GM18870 (cell line): ENCODE measurements at regions not wholly inside any gene's neighbourhood (a gene's known extent, or its start where the extent isn't known, plus 50 kb on each side); places are given as distances from the start of the nearest gene placed in this dataset.

Experiments
- ATAC-seq: cut with Tn5 transposase; IDR thresholded peaks from one replicate; pipeline ENCODE4 v1.9.1; 2021; ENCODE audit warnings: moderate library complexity; ENCODE audit not compliant: unreplicated experiment

DNA sequence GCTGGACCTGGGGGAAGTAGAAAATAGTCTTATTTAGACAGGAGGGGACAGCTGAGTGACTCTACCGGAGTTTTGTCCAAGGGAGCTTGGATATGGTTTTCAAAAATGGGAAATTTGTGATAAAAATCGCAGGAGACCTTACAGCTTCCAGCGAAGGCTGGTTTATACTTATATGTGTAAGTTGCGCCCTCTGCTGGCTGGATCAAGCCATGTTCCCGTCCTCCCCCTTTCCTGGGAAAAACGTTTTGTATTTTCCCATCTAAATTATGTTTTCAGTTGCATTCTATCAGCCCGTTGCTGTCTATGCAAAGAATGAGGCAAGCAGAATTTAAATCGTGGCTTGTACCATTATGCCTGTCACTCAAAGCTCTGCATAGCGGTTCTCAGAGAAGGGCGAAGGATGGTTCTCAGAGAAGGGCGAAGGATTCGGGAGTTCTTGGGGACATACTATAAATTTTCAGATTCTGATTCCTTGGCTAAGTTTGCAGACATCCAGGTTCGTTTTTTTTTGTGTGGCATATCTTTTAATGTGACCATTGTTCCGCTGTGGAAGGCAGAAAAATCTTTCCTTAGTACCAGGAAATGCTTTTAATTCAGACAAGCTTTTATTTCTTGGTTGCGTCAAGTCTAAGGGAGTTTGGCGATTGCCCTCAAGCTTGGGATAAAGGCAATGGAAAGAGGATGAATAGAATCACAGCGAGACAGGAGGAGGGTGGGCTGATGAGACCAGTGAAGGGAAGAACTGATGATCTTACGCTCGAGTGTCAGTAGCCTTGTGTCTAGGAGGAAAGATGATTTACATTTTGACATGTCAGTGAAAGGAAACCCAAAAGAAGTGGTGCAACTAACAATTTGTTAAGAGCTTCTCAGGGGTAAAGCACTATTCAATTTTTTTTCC, 128.5 kb upstream of the ARX start:
- ATAC-seq: peak; percentile 52

DNA sequence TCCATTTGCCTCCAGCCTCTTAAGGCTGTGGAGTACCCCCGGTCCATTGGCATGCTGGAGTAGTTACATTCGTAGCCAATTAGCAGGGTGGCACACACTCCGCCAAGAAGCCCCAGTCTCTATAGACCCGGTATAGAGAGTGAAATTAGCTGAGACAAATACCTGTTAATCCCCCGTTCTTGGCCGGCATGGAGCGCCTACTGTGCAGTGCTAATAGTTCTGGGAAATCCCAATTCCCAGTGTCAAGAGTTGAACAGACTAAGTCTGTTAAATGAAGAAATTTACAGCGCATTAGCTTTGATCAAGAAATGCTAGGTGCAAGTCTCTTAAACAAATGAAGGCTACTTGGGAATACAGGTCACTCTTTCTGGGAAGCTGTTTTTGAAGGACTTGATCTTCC, 127.8 kb upstream of the ARX start:
- no peak for ATAC-seq

DNA sequence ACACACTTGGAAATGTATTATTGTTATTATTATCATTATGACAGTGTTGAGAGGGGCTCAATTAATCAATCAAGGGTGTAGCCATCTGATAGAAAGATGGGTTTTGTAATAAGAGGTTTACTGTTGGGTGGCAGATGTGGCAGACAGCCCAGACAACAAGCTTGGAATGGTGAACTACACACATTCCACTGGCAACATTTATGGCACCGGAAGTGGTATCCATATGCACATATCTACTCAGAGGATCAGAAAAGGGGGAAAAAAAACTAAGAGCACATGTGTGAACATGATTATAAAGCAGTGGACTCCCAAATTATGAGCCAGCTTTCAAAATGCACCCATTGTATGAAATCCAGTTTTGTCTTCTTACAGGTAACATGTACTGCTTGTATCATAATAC, 125.9 kb upstream of the ARX start:
- no peak for ATAC-seq

DNA sequence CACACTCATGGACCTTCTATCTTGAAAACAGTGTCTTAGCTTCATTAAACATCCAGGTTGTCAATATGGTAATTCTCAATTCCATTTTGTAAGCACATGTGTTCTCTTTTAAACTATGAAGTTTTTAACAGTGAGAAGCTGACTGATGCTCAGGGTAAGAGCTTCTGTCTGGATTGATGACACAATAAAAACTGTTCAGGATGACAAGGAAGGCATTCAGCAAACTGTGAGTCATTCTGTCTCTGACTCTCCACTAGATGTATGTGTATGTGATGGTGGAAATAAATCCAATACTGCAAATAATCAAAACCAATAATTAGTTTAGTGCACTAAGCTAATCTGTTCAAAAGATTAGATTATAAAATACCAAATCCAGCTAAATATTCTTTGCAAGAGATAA, 115.3 kb upstream of the ARX start:
- ATAC-seq: no peak

DNA sequence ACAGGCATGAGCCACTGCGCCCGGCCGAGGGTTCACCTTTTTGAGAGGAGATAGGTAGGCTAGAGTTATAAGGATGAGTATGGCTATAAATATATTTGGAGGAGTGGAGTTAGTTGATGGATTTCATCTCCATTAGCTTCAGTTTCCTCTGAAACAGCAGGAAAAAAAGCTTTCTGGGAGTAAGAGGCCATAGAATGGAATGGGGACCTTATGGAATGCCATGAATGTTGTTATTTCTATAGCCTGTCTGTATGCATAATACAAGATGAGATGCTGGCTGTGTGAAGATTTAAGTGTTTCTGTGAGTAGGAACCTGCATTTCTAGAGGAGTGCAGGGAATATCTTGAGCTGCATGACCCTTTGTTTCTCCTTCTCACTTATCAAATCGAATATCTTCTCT, 114.9 kb upstream of the ARX start:
- no peak for ATAC-seq

DNA sequence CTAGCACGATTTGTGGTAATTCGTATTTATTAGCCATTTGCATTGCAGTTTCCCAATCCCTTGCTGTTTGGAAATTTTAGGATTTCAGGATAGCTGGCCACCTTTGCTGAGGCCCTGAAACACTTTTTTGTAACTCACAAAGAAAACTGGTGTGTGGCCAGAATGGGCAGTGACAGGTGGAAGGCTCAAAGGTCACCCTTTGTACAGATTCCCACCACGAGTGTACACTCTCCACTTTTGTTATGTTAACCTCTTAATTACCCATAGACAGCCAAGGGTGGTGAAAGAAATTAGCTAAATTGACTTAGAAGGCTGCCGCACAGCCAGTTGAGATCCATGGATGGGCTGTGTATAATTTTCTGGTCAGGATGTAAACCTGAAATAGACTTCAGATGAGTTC, 109.7 kb upstream of the ARX start:
- ATAC-seq: no peak

DNA sequence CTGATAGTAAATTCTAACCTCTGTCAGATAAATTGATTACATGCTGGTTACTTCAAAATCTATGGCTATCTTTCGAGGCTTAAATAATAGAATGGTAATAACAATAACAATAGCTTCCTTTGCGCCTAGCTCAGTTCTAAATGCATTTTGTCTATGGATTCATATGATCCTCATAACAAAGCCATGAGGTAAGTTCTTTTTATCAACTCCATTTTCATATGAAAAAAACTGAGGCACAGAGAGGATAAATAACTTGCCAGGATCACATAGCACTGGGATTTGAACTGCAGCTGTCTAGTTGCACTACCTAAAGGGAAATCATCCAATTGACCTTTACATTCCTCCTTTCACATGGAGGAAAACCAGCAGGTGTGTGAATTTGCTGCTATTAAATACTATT, 108.6 kb upstream of the ARX start:
- no peak for ATAC-seq

DNA sequence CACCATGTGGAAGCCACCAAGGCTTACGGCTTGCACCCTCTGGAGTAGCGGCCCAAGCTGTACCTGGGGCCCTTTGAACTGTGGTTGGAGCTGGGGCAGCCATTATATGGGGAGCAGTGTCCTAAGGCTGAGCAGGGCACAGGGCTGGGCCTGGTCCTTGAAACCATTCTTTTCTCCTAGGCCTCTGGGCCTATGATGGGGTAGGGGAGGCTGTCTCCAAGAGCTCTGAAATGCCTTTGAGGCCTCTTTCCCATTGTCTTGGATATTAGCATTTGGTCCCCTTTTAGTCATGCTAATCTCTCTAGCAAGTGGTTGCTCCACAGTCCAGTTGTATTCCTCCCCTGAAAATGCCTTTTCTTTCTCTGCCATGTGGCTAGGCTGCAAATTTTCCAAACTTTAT, 96.4 kb upstream of the ARX start:
- no peak for ATAC-seq

DNA sequence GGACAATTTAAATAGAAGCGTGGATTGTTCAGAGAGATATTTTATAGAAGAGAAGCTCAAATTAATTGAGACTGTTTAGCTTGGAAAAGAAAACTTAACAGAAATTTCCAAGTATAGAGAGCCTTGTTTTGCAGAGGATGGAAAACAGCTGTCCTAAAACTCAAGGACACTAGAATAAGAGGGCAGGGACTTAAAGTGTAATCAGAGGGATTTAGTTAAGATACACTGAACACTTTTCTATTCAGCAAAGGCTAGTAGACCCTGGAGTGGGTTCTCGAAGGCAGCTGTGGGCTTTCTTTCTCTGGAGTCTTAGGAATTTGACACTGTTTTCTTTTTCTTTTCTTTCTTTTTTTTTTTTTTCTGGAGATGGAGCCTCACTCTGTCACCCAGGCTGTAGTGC, 92.7 kb upstream of the ARX start:
- ATAC-seq: no peak

DNA sequence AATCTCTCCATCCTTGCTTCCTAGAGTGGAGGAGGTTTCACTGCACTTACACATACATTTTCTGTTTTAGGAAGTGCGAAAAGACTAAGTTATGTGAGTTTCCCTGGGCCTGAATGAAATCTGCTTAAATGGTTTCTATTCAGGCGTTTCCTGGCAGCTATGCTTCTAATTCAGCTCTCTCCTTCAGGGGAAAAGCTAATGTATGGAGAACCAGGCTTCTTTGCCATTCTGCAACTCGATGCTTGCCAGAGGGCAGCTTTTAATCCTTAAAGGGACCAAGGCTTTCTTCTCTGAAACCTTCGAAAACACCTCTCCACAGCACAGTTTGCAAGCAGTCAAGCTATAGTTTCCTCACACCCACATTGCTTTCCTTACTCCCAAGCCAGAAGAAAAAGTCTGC, 89.5 kb upstream of the ARX start:
- ATAC-seq: no peak

DNA sequence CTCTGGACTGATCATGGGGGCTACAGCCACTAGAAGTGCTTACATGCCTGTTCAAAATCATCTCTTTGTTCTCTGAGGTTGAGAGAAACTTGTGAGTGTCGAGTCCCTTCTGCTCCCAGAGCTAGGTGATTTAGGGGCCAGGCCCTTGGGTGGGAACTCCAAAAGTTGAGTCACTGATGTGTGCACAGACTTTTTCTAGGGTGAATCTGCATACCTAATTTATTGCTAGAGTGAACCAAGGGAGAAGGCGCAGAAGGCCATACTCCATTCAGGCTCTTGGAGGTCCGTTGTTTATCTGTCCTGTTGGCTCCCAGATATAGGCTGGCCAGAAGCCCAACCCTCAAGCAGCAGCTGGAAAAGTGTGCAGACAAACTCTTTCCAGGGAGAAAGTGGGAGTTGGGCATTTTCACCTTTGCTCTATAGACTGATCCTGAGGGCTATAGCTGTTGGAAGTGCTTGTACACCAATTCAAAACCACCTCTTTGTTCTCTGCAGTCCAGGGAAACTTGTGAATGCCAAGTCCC, 80.8 kb upstream of the ARX start:
- no peak for ATAC-seq

DNA sequence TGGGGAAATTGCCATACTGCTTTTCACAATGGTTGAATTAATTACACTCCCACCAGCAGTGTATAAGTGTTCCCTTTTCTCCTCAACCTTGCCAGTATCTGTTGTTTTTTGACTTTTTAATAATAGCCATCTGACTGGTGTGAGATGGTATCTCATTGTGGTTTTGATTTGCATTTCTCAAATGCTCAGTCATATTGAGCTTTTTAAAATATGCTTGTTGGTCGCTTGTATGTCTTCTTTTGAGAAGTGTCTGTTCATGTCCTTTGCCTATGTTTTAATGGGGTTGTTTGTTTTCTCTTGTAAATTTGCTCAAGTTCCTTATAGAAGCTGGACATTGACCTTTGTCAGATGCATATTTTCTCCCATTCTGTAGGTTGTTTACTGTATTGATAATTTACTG, 75.4 kb upstream of the ARX start:
- peak; percentile 80 for ATAC-seq

DNA sequence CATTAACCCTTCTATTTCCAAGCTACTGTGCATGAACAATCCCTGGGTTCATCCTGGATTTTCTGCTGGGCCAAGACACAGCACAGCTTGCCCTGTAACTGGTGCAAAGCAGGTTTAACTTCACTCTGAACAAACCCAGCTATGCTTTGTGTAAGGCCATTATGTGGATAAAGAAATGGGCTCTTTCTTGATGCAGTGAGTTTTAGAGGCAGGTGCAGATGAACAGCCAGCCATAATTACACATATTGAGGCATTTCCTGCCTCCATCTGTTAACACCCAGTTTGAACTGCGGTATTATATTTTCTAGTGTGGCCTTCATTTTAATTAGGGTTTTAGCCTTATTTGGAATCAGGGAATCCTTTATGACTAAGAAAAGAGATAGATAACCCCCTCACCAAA, 68.7 kb upstream of the ARX start:
- ATAC-seq: no peak

DNA sequence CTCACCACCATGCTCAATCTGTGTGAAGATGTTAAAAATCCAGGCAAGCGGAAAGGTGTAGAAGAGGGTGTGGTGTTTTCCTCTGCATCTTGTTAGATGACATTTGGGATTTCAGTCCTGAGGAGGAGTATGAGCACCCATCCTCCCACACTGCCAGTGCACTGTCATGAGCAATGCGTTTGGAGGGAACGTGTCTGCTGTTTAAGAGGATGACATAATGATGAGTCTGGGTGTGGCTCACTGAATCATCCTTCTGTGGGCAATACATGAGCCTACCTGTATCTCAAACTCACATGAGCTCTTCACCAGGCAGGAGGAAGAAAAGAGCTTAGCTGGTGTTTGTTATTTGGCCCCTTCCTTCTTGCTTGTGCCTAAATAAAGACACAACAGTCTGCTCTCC, 67.9 kb upstream of the ARX start:
- ATAC-seq: no peak

DNA sequence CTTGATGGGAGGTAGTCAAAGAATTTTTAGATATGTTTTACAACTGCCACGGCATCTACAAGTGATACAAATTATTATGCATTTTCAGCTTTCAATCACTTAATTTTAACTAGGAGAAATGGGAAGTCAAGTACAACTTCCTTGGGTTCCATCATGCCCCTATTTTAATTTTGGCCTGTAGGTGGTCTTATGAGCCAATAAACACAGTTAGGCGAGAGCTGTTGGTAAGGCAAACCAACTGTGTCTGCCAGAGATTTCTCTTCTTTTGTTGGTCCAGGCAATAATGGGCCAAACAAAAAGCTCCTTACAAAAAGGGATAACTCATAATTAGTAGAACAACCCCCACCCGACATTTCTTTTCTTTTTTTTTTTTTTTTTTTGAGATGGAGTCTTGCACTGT, 63.3 kb upstream of the ARX start:
- no peak for ATAC-seq

DNA sequence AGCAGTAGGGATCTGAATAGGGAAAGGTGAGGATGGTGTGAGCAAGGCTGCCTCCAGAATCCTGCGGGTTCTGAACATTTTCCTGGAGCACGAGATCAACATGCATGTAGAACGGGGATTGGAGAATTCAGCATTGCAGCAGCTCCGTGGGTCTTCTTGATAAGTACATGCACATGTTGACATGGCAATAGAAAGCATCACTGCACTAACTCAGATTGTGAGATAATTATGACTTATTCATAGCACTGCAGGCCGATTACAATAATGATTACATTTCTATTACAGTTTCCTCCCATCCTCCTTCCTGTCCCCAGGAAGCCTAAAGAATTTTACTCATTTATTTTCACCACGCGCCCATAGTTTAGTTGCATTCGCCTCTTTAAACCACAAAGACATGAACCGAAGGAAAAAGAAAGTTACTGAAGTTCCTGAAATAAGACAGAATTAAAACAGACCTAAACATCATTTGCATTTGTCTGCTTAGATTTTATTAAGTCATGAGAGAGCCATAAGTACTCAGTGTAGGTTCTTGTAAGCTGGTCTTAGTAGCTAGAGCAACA, 61.3 kb upstream of the ARX start:
- ATAC-seq: no peak

DNA sequence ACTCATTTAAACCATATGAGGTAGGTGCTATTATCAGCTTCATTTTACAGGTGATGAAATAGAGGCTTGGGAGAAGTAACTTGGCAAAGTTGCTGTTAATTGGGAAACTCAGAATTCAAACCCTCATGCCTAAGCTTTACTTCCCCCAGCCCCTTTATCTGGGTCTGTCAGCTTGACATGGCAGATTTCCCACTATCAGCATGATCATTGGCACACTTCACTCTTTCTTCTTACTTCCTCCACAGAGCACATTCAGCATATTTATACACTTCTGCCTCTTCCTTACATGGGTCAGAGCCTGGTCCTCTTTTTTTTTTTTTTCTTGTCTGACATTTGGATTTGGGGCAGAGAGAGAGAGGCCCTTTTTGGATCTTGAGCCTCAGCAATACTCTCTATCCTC, 56.5 kb upstream of the ARX start:
- no peak for ATAC-seq

DNA sequence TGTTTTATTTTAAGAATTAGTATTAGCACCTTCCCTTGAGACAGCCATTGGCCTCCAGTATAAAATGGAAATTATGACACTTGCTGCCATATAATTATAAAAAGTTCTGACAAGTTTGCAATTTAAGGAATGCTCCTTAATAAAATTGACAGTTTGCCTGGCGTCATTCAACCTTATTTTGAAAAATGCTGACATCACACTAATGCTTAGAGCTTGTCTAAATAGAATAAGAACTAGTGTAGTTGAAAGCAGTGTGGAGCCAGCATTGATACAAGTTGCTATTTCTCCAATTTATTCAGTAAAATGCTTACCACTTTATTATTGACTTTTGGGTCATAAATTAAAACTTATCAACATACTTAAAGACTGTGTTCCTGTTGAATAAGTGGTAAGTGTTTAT, 54.3 kb upstream of the ARX start:
- no peak for ATAC-seq

DNA sequence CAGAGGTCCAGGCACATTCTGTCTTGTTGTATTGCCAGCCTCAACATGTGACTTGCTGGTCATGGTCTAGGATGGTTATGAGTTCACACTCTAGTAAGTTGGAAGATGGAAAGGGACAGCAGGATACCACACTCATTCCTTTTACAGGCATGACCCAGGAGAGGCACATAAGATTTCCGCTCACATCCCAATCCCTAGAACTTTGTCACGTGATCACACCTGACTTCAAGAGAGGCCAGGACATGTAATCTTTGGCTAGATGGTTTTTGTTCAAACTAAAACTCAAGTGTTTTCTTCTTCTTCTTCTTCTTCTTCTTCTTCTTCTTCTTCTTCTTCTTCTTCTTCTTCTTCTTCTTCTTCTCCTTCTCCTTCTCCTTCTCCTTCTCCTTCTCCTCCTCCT, 53.4 kb upstream of the ARX start:
- ATAC-seq: no peak

DNA sequence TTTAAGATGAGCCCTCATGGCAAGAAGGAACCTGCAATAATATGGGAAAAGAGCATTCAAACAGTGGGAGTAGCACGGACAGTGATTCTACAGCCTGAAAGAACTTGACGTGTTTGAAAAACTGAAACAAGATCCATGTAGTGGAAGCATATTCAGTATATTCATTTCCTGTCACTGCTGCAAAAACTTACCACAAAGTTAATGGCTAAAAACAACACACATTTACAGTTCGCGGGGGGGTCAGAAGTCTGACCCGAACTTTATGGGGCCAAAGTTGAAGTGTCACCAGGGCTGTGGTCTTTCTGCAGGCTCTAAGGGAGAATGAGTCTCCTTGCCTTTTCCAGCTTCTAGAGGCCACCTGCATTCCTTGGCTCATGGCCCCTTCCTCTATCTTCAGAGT, 52.6 kb upstream of the ARX start:
- peak; percentile 26 for ATAC-seq

DNA sequence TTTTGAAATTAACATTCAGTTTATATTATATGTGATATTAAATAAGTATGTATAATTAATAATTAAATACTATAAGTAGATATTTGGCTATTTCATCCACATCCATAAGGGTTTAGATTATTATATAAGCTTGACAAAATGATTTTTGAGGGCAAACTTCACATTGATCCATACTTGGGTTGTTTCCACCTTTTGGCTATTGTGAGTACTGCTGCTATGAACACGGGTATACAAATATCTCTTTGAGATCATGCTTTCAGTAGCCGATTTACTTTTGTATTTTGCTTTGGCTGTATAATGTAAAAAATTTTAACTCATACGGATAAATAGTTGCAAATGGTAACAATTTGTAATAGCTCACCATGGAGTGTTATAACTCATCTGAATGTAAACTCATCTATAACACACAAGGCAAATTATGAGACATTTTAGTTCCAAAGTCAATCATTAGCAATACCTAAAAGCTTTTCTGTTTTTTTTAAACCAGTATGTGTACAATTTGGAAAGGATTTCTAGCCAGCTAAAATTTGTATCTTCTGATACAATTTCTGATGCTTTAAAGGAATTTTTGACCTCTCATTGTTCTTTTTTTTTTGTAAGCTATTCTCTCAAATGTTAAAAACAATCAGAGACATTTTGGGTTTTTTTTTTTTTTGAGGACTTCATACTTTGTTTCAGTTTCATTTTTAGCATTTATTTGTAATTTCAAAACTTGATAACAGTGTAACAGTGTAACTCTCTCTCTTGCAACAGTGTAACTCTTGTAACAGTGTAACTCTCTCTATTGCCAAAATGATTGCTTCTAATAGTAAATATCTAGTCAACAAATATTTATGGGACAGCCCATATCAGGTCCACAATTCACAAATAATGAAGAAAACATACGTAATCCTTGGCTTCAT, 51.8 kb upstream of the ARX start:
- peak; percentile 59 for ATAC-seq

DNA sequence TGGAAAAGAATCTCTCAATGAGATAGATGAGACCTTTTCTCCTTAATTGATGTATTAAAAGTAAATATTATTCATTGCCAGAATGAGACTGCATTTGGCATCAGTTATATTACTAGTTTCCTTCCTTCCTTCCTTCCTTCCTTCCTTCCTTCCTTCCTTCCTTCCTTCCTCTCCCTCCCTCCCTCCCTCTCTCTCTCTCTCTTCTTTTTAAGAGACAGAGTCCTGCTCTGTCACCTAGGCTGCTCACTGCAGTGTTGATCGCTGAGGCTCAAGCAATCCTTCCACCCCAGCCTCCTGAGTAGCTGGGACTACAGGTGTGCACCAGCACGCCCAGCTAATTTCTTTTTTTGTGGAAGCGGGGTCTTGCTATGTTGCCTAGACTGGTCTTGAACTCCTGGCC, 50.4 kb upstream of the ARX start:
- ATAC-seq: no peak
